ENCODE measurements at regions not wholly inside any gene's neighbourhood (a gene's known extent, or its start where the extent isn't known, plus 50 kb on each side); places are given as distances from the start of the nearest gene placed in this dataset.

- Histone ChIP-seq H3K27ac (no peak overlapping the region), H3K4me3 (no peak overlapping the region), H3K4me1 (ENCODE audit: low read depth) (no peaks in the 10 kb centered on the region), H3K9me3 (ENCODE audit: low read depth) (no peaks in the 10 kb centered on the region), H3K36me3 (no peaks in the 10 kb centered on the region), H3K27me3 (no peaks in the 10 kb centered on the region)
- no peak for DNase-seq (ENCODE audit: low read depth in 1 of 2, low spot score in 1 of 2)
- no peak for TF ChIP-seq CTCF (IDR thresholded peaks at IDR 0.05; ENCODE audit: low read depth, low read length)
These were observed 105.4 kb downstream of the FAM76B start for GRCh38 chr11:95684170-95684569.

- H3K4me1 ChIP-seq (ENCODE audit: low read depth) = no peaks in the 10 kb centered on the region
- no peak for TF ChIP-seq CTCF (IDR thresholded peaks at IDR 0.05; ENCODE audit: low read depth, low read length)
- no peak overlapping the region for H3K4me3 ChIP-seq
- no peaks in the 10 kb centered on the region for H3K27me3 ChIP-seq
- no peaks in the 10 kb centered on the region for H3K9me3 ChIP-seq (ENCODE audit: low read depth)
- DNase-seq (ENCODE audit: low read depth in 1 of 2, low spot score in 1 of 2) = peak in 1 of 2 donors; percentile 41
- no peaks in the 10 kb centered on the region for H3K36me3 ChIP-seq
- no peak overlapping the region for H3K27ac ChIP-seq
These were observed 107.0 kb downstream of the FAM76B start for GRCh38 chr11:95682552-95682951.

- H3K27me3 ChIP-seq = no peaks in the 10 kb centered on the region
- no peaks in the 10 kb centered on the region for H3K4me1 ChIP-seq (ENCODE audit: low read depth)
- H3K9me3 ChIP-seq (ENCODE audit: low read depth) = no peaks in the 10 kb centered on the region
- H3K4me3 ChIP-seq = no peak overlapping the region
- H3K36me3 ChIP-seq = no peaks in the 10 kb centered on the region
- TF ChIP-seq CTCF (IDR thresholded peaks at IDR 0.05; ENCODE audit: low read depth, low read length) = no peak
- H3K27ac ChIP-seq = no peak overlapping the region
- peak in 1 of 2 donors; percentile 86 for DNase-seq (ENCODE audit: low read depth in 1 of 2, low spot score in 1 of 2)
These were observed 109.2 kb downstream of the FAM76B start for GRCh38 chr11:95680169-95680929.

GRCh38 chr11:95678988-95679387 lies 110.6 kb downstream of the FAM76B start:
- Histone ChIP-seq H3K4me3 (no peak overlapping the region), H3K4me1 (ENCODE audit: low read depth) (no peaks in the 10 kb centered on the region), H3K27me3 (no peaks in the 10 kb centered on the region), H3K27ac (no peak overlapping the region), H3K9me3 (ENCODE audit: low read depth) (no peaks in the 10 kb centered on the region), H3K36me3 (no peaks in the 10 kb centered on the region)
- TF ChIP-seq CTCF (IDR thresholded peaks at IDR 0.05; ENCODE audit: low read depth, low read length) = no peak
- no peak for DNase-seq (ENCODE audit: low read depth in 1 of 2, low spot score in 1 of 2)

- no peak for TF ChIP-seq CTCF (IDR thresholded peaks at IDR 0.05; ENCODE audit: low read depth, low read length)
- no peaks in the 10 kb centered on the region for H3K4me1 ChIP-seq (ENCODE audit: low read depth)
- DNase-seq (ENCODE audit: low read depth in 1 of 2, low spot score in 1 of 2) = no peak
- H3K36me3 ChIP-seq = no peaks in the 10 kb centered on the region
- H3K27ac ChIP-seq = no peak overlapping the region
- H3K4me3 ChIP-seq = no peak overlapping the region
- no peaks in the 10 kb centered on the region for H3K27me3 ChIP-seq
- H3K9me3 ChIP-seq (ENCODE audit: low read depth) = no peaks in the 10 kb centered on the region
These were observed 113.3 kb downstream of the FAM76B start for GRCh38 chr11:95676308-95676707.
